H1 (cell line): ENCODE measurements at regions not wholly inside any gene's neighbourhood (a gene's known extent, or its start where the extent isn't known, plus 50 kb on each side); places are given as distances from the start of the nearest gene placed in this dataset.

Source experiments
- CEBPB ChIP-seq: IDR thresholded peaks from 2 replicates; pipeline ENCODE4 v1.6.1; 2012; ENCODE audit warnings: low read depth, low read length
- KDM4A ChIP-seq: IDR thresholded peaks from one replicate; pipeline ENCODE4 v1.7.1; 2012; ENCODE audit warnings: low read depth, mild to moderate bottlenecking, moderate library complexity, low read length, inconsistent platforms; ENCODE audit not compliant: severe bottlenecking
- POU5F1 ChIP-seq: IDR thresholded peaks from 2 replicates; pipeline ENCODE4 v1.6.1; 2011; ENCODE audit warnings: low read depth, mild to moderate bottlenecking, low read length, moderate library complexity
- SRF ChIP-seq: IDR thresholded peaks from 2 replicates; pipeline ENCODE4 v1.6.1; 2011; ENCODE audit warnings: mild to moderate bottlenecking, low read depth, low read length, moderate library complexity
- YY1 ChIP-seq: IDR thresholded peaks from 2 replicates; pipeline ENCODE4 v1.6.1; 2011; ENCODE audit warnings: low read depth, mild to moderate bottlenecking, low read length

DNA sequence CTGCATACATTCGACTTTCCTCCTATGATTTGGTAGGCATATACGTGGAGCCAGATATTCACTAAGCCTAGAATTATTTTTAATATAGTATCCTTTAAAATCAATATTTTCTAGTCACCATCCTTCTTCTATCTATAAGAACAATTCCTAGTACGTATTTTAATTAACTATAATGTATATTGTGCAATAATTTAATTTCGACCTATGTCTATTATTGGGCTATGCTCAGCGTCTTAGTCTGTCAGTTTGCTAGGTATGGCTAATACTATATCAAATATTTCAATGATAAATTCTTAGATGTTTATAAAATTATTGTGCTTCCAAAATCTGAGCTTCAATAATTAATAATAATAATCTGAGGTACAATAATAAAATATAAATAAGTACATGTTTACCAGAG lies 705.3 kb downstream of the PRELID2 start (continued):
- TF ChIP-seq KDM4A = no peak
- TF ChIP-seq YY1 = no peak
- TF ChIP-seq SRF = no peak
- TF ChIP-seq POU5F1 = no peak
- TF ChIP-seq CEBPB = no peak; the same call in 1 of the 2 replicates
